ENCODE measurements at regions not wholly inside any gene's neighbourhood (a gene's known extent, or its start where the extent isn't known, plus 50 kb on each side); places are given as distances from the start of the nearest gene placed in this dataset.

- no peaks in the 10 kb centered on the region for H3K4me1 ChIP-seq (ENCODE audit: control insufficient read depth, insufficient read depth, low read length)
- H3K9me3 ChIP-seq (replicated peaks; ENCODE audit: control insufficient read depth, insufficient read depth, low read length) = no peaks in the 10 kb centered on the region
- no peak overlapping the region for H3K9ac ChIP-seq (ENCODE audit: control insufficient read depth, insufficient read depth, low read length)
- no peak overlapping the region for H3K4me3 ChIP-seq
- ATAC-seq (no peak), FAIRE-seq (no peak), DNase-seq (ENCODE audit: low read depth, low spot score) (no peak)
- ChIA-PET RAD21 (ENCODE audit: unreplicated experiment) (no interaction called here), CTCF (no interaction called here), POLR2A (no interaction called here), SMC1A (ENCODE audit: uncharacterized antibody, unreplicated experiment) (no interaction called here)
- H2AFZ ChIP-seq (ENCODE audit: control insufficient read depth, low read depth, low read length) = no peak overlapping the region
- 68% methylated on average over 5 of the region's 5 CpGs for WGBS (ENCODE audit: insufficient coverage, insufficient replicate concordance, low lambda C conversion rate, missing lambda C conversion rate)
- no peaks in the 10 kb centered on the region for H3K27me3 ChIP-seq (replicated peaks in 1 of 2; ENCODE audit: control insufficient read depth in 2 of 2, insufficient read depth in 2 of 2, low read length in 1 of 2)
- H3K27ac ChIP-seq (ENCODE audit: control insufficient read depth, insufficient read depth) = no peak overlapping the region
- no peak overlapping the region for H3K4me2 ChIP-seq (ENCODE audit: control insufficient read depth, insufficient read depth)
- no peak for TF ChIP-seq MYC (IDR thresholded peaks at IDR 0.05; ENCODE audit: insufficient read depth, insufficient read length, insufficient replicate concordance, low read length, severe bottlenecking)
- TF ChIP-seq POLR2AphosphoS5 (IDR thresholded peaks at IDR 0.05; ENCODE audit: low read length) = no peak
- no peak for TF ChIP-seq ZNF622 (IDR thresholded peaks at IDR 0.05)
- TF ChIP-seq CREM (IDR thresholded peaks at IDR 0.05; ENCODE audit: low read depth) = no peak
- TF ChIP-seq CBFB (IDR thresholded peaks at IDR 0.05; ENCODE audit: low read depth) = no peak
- TF ChIP-seq MYB (IDR thresholded peaks at IDR 0.05; ENCODE audit: borderline replicate concordance, low read depth, low read length) = no peak
- TF ChIP-seq ESRRA (IDR thresholded peaks at IDR 0.05; ENCODE audit: low read length) = no peak
- no peak for TF ChIP-seq IRF5 (IDR thresholded peaks at IDR 0.05; ENCODE audit: borderline replicate concordance)
- no peak for TF ChIP-seq REST (IDR thresholded peaks at IDR 0.05; ENCODE audit: low read depth, low read length)
- no peak for TF ChIP-seq CHD2 (IDR thresholded peaks at IDR 0.05; ENCODE audit: borderline replicate concordance, low read depth, low read length)
- TF ChIP-seq ASH2L (IDR thresholded peaks at IDR 0.05; ENCODE audit: borderline replicate concordance, low read depth) = no peak
- TF ChIP-seq PML (IDR thresholded peaks at IDR 0.05; ENCODE audit: low read length) = no peak
- TF ChIP-seq POLR2AphosphoS2 (IDR thresholded peaks at IDR 0.05; ENCODE audit: low read depth, low read length) = no peak
- no peak for TF ChIP-seq JUND (IDR thresholded peaks at IDR 0.05; ENCODE audit: low read depth, low read length)
- TF ChIP-seq IKZF1 (conservative IDR thresholded peaks at IDR 0.05) = no peak
- TF ChIP-seq LARP7 (IDR thresholded peaks at IDR 0.05) = no peak
- no peak for TF ChIP-seq ELK1 (IDR thresholded peaks at IDR 0.05; ENCODE audit: low read depth, low read length)
- TF ChIP-seq SUZ12 (IDR thresholded peaks at IDR 0.05; ENCODE audit: unreplicated experiment) = no peak
- TF ChIP-seq NRF1 (conservative IDR thresholded peaks at IDR 0.05; ENCODE audit: low read depth, low read length) = no peak
- no peaks in the 10 kb centered on the region for H4K20me1 ChIP-seq (ENCODE audit: control insufficient read depth, insufficient read depth)
- in situ Hi-C loops (cut with MboI) = loop anchor here (10.0 kb wide), 1 partner anchor 60 kb away; no protein-coding TSS in a partner anchor
- intact Hi-C loops (cut with micrococcal nuclease; ENCODE audit: unreplicated experiment) = no loop called here
- no TSS peak for BruUV-seq (replicated peaks)
- no peaks in the 10 kb centered on the region for H3K36me3 ChIP-seq (ENCODE audit: control insufficient read depth in 2 of 2, insufficient read depth in 2 of 2, low read length in 1 of 2)
- H3K79me2 ChIP-seq (ENCODE audit: control insufficient read depth, insufficient read depth, low read length) = no peaks in the 10 kb centered on the region
These were observed 444.4 kb upstream of the IGFBP7 start for GRCh38 chr4:57554556-57555092.

All from GM12878 (cell line).